Loucy (cell line): ENCODE measurements at regions not wholly inside any gene's neighbourhood (a gene's known extent, or its start where the extent isn't known, plus 50 kb on each side); places are given as distances from the start of the nearest gene placed in this dataset.

ENCODE experiments used
- H2AFZ ChIP-seq: fragments of 200-600 bp; sonication (generic); 2 replicates; pipeline ENCODE4 v1.6.0; 2016; ENCODE audit warnings: antibody characterized with exemption, mild to moderate bottlenecking, low read length, moderate library complexity
- H3F3A ChIP-seq: fragments of 200-600 bp; 2 replicates; pipeline ENCODE4 v1.6.0; 2016; ENCODE audit warnings: antibody characterized with exemption, low read depth, mild to moderate bottlenecking
- H3K27me3 ChIP-seq: fragments of 200-600 bp; sonication (generic); 2 replicates; pipeline ENCODE4 v1.6.1; 2014; ENCODE audit warnings: low read length, mild to moderate bottlenecking; ENCODE audit not compliant: insufficient read depth, poor library complexity, severe bottlenecking
- H3K36me3 ChIP-seq: fragments of 200-600 bp; sonication (generic); 2 replicates; pipeline ENCODE4 v1.6.1; 2016; ENCODE audit warnings: low read length; ENCODE audit not compliant: insufficient read depth
- H3K4me1 ChIP-seq: fragments of 200-600 bp; sonication (generic); 2 replicates; pipeline ENCODE4 v1.5.1; 2014; ENCODE audit warnings: low read length, mild to moderate bottlenecking; ENCODE audit not compliant: insufficient read depth, poor library complexity, severe bottlenecking
- H3K4me2 ChIP-seq: fragments of 200-600 bp; sonication (generic); 2 replicates; pipeline ENCODE4 v1.6.0; 2014; ENCODE audit warnings: antibody characterized with exemption, low read length, low read depth, mild to moderate bottlenecking; ENCODE audit not compliant: poor library complexity, severe bottlenecking
- H3K4me3 ChIP-seq: fragments of 200-600 bp; sonication (generic); 2 replicates; pipeline ENCODE4 v1.5.1; 2014; ENCODE audit warnings: low read length, mild to moderate bottlenecking, mixed read lengths; ENCODE audit not compliant: poor library complexity, severe bottlenecking
- H3K79me2 ChIP-seq: fragments of 200-600 bp; sonication (generic); 2 replicates; pipeline ENCODE4 v1.6.1; 2014; ENCODE audit warnings: low read length; ENCODE audit not compliant: insufficient read depth
- H3K9ac ChIP-seq: fragments of 200-600 bp; sonication (generic); 2 replicates; pipeline ENCODE4 v1.6.0; 2014; ENCODE audit warnings: mild to moderate bottlenecking, low read depth, low read length, moderate library complexity; ENCODE audit not compliant: poor library complexity, severe bottlenecking
- H3K9me2 ChIP-seq: fragments of 200-600 bp; sonication (generic); replicated peaks from 2 replicates; pipeline ENCODE4 v1.6.1; 2016; ENCODE audit warnings: low read depth, low read length, mixed read lengths
- H3K9me3 ChIP-seq: fragments of 200-600 bp; sonication (generic); 2 replicates; pipeline ENCODE4 v1.6.1; 2014; ENCODE audit warnings: mild to moderate bottlenecking, antibody characterized with exemption, low read length, low read depth; ENCODE audit not compliant: insufficient read depth
- H4K20me1 ChIP-seq: fragments of 200-600 bp; sonication (generic); 2 replicates; pipeline ENCODE4 v1.6.0; 2014; ENCODE audit warnings: antibody characterized with exemption, low read length, mild to moderate bottlenecking; ENCODE audit not compliant: insufficient read depth, poor library complexity, severe bottlenecking
- CTCF ChIP-seq: fragments of 200-600 bp; sonication (generic); conservative IDR thresholded peaks from 2 replicates; pipeline ENCODE4 v1.5.1; 2014; ENCODE audit warnings: mild to moderate bottlenecking, antibody characterized with exemption, low read length
- EZH2phosphoT487 ChIP-seq: fragments of 200-600 bp; IDR thresholded peaks from 2 replicates; pipeline ENCODE4 v1.6.1; 2018; ENCODE audit warnings: antibody characterized with exemption, mild to moderate bottlenecking, moderate library complexity, borderline replicate concordance

- no peak overlapping the region for H3K4me3 ChIP-seq
- no peaks in the 10 kb centered on the region for H3K9me3 ChIP-seq
- no peak overlapping the region for H3K9ac ChIP-seq
- no peaks in the 10 kb centered on the region for H3K79me2 ChIP-seq
- H3F3A ChIP-seq, result no peaks in the 10 kb centered on the region
- H3K4me2 ChIP-seq, result no peak overlapping the region
- no peaks in the 10 kb centered on the region for H3K27me3 ChIP-seq
- TF ChIP-seq CTCF (no peak), EZH2phosphoT487 (no peak)
- no peak overlapping the region for H2AFZ ChIP-seq
- no peaks in the 10 kb centered on the region for H3K4me1 ChIP-seq
- H4K20me1 ChIP-seq, result no peaks in the 10 kb centered on the region
- H3K9me2 ChIP-seq, result no peaks in the 10 kb centered on the region
- H3K36me3 ChIP-seq, result no peaks in the 10 kb centered on the region
Measured at GRCh38 chr5:21097661-21098060, 1109.7 kb upstream of the CDH18 start.

GRCh38 chr5:21094619-21095018 is 1106.6 kb upstream of the CDH18 start:
- TF ChIP-seq EZH2phosphoT487, result no peak
- TF ChIP-seq CTCF, result no peak

GRCh38 chr5:21087766-21088165 is 1099.8 kb upstream of the CDH18 start:
- Histone ChIP-seq H3K9ac (no peak overlapping the region), H3K79me2 (no peaks in the 10 kb centered on the region), H3K9me2 (no peaks in the 10 kb centered on the region), H3K4me3 (no peak overlapping the region), H3F3A (no peaks in the 10 kb centered on the region), H3K9me3 (no peaks in the 10 kb centered on the region), H2AFZ (no peak overlapping the region), H3K4me2 (no peak overlapping the region), H3K27me3 (no peaks in the 10 kb centered on the region), H4K20me1 (no peaks in the 10 kb centered on the region), H3K4me1 (no peaks in the 10 kb centered on the region), H3K36me3 (no peaks in the 10 kb centered on the region)
- no peak for TF ChIP-seq CTCF
- TF ChIP-seq EZH2phosphoT487, result no peak

More at GRCh38 chr5:21094619-21095018, 1106.6 kb upstream of the CDH18 start:
- no peaks in the 10 kb centered on the region for H3K36me3 ChIP-seq
- H3K4me1 ChIP-seq, result no peaks in the 10 kb centered on the region
- no peak overlapping the region for H3K4me2 ChIP-seq
- H4K20me1 ChIP-seq, result no peaks in the 10 kb centered on the region
- no peak overlapping the region for H3K9ac ChIP-seq
- no peaks in the 10 kb centered on the region for H3K79me2 ChIP-seq
- no peaks in the 10 kb centered on the region for H3F3A ChIP-seq
- H3K27me3 ChIP-seq, result no peaks in the 10 kb centered on the region
- H3K4me3 ChIP-seq, result no peak overlapping the region
- H2AFZ ChIP-seq, result no peak overlapping the region
- no peaks in the 10 kb centered on the region for H3K9me3 ChIP-seq
- H3K9me2 ChIP-seq, result no peaks in the 10 kb centered on the region
